ENCODE measurements at regions not wholly inside any gene's neighbourhood (a gene's known extent, or its start where the extent isn't known, plus 50 kb on each side); places are given as distances from the start of the nearest gene placed in this dataset.

DNA sequence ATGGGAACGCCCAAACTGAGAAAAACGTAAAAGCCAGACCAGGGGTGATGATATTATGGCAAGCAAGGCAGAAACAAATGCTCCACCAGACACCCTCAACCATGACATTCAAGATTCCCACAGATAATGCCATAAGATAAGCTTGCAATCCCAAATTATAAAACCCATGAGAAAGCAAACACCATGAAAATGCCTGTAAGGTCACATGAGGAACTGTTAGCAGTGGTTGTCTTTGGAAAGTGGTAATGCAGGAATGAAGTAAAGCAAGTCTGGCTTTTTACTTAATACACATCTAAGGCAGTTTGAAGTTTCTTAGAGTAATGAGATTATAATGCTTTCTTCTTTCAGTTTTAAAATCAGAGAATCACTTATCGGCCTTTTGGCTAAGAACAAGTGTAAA is 111.0 kb downstream of the MN1 start:
- intact Hi-C loops (cut with DNase I), result no loop called here
- 76% methylated on average over 3 of the region's 3 CpGs for WGBS
- no peak overlapping the region for H3K4me3 ChIP-seq
- H3K9me3 ChIP-seq, result no peaks in the 10 kb centered on the region
- no peaks in the 10 kb centered on the region for H3K36me3 ChIP-seq
- H3K27me3 ChIP-seq (replicated peaks; ENCODE audit: insufficient read depth), result no peaks in the 10 kb centered on the region
- DNase-seq (ENCODE audit: low spot score), result no peak
- TF ChIP-seq POLR2AphosphoS5 (IDR thresholded peaks at IDR 0.05) (peak; percentile 50), POLR2A (IDR thresholded peaks at IDR 0.05) (no peak)
- TF ChIP-seq, protein P1, sequence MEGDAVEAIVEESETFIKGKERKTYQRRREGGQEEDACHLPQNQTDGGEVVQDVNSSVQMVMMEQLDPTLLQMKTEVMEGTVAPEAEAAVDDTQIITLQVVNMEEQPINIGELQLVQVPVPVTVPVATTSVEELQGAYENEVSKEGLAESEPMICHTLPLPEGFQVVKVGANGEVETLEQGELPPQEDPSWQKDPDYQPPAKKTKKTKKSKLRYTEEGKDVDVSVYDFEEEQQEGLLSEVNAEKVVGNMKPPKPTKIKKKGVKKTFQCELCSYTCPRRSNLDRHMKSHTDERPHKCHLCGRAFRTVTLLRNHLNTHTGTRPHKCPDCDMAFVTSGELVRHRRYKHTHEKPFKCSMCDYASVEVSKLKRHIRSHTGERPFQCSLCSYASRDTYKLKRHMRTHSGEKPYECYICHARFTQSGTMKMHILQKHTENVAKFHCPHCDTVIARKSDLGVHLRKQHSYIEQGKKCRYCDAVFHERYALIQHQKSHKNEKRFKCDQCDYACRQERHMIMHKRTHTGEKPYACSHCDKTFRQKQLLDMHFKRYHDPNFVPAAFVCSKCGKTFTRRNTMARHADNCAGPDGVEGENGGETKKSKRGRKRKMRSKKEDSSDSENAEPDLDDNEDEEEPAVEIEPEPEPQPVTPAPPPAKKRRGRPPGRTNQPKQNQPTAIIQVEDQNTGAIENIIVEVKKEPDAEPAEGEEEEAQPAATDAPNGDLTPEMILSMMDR (IDR thresholded peaks at IDR 0.05), result no peak
- no peak overlapping the region for H3K27ac ChIP-seq
- peaks cover 8% of the 10 kb centered on the region for H3K4me1 ChIP-seq (replicated peaks)

DNA sequence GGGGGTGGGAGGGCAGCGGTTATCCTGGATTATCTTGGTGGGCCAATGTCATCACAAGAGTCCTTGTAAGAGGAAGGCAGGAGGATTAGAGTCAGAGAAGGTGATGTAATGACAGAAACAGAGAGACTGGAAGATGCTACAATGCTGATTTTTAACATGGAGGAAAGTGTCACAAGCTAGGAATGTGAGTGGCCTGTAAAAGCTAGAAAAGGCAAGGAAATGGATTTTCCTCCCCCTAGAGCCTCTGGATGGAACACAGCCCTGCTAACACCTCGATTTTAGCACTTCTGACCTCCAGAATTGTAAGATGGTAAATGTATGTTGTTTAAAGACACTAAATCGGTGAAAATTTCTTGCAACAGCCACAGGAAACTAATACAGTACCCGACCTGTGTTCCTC is 109.3 kb downstream of the MN1 start:
- Histone ChIP-seq H3K27ac (no peak overlapping the region), H3K27me3 (replicated peaks; ENCODE audit: insufficient read depth) (no peaks in the 10 kb centered on the region), H3K36me3 (no peaks in the 10 kb centered on the region), H3K4me1 (replicated peaks) (peaks cover under 1% of the 10 kb centered on the region), H3K9me3 (no peaks in the 10 kb centered on the region), H3K4me3 (no peak overlapping the region)
- intact Hi-C loops (cut with DNase I), result no loop called here
- WGBS, result 90% methylated on average over 4 of the region's 4 CpGs
- TF ChIP-seq POLR2A (IDR thresholded peaks at IDR 0.05) (no peak), POLR2AphosphoS5 (IDR thresholded peaks at IDR 0.05) (no peak)
- TF ChIP-seq, protein P1 (IDR thresholded peaks at IDR 0.05), result no peak
- no peak for DNase-seq (ENCODE audit: low spot score)

DNA sequence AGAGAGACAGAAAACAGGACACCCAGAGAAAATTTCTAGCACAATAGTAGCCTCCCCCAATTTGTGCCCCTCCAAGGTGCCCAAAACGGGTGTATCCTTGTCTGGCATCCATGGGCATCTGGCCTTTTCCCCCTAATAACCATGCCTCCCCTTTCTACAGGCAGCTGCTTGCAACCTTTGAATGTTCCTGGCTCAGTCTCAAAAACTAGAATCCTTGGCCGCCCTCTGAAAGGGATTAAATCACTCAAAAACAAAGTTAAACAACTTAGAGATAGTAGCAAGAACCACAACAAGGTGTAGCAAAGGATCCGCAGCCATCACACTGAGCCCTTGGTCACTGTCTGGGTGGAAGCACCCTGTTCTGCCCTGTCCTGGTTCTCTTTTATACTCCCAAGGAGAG is 105.6 kb downstream of the MN1 start:
- H3K9me3 ChIP-seq, result no peaks in the 10 kb centered on the region
- intact Hi-C loops (cut with DNase I), result no loop called here
- H3K4me1 ChIP-seq (replicated peaks), result no peaks in the 10 kb centered on the region
- TF ChIP-seq POLR2AphosphoS5 (IDR thresholded peaks at IDR 0.05) (no peak), POLR2A (IDR thresholded peaks at IDR 0.05) (no peak)
- TF ChIP-seq, protein P1 (IDR thresholded peaks at IDR 0.05), result no peak
- no peak overlapping the region for H3K27ac ChIP-seq
- no peak overlapping the region for H3K4me3 ChIP-seq
- H3K36me3 ChIP-seq, result no peaks in the 10 kb centered on the region
- H3K27me3 ChIP-seq (replicated peaks; ENCODE audit: insufficient read depth), result no peaks in the 10 kb centered on the region
- DNase-seq (ENCODE audit: low spot score), result no peak
- WGBS, result 18% methylated on average over 3 of the region's 3 CpGs

DNA sequence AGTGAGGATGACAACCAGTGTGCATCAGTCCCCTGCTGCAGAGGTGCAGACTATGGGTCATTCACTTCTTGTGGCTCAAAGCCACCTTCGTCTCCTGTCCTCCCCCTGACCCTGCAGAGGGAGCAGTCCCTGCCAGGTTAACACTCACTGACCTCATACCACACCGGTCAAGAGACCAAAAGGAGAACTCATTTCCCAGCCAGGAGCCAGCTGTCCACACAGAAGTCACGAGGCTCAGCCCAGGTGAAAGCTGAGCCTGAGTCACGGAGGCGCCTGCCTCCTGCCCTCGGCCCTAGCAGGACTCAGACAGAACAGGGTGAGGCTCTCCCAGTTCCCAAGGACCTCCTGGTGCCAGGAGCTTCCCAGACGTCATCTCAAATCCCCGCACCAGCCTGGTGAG is 103.7 kb downstream of the MN1 start:
- Histone ChIP-seq H3K4me3 (no peak overlapping the region), H3K36me3 (no peaks in the 10 kb centered on the region), H3K27ac (no peak overlapping the region), H3K4me1 (replicated peaks) (no peaks in the 10 kb centered on the region), H3K9me3 (no peaks in the 10 kb centered on the region), H3K27me3 (replicated peaks; ENCODE audit: insufficient read depth) (no peaks in the 10 kb centered on the region)
- TF ChIP-seq POLR2AphosphoS5 (IDR thresholded peaks at IDR 0.05), result no peak
- TF ChIP-seq, protein P1 (IDR thresholded peaks at IDR 0.05), result no peak
- TF ChIP-seq POLR2A (IDR thresholded peaks at IDR 0.05), result no peak
- intact Hi-C loops (cut with DNase I), result no loop called here
- WGBS, result 97% methylated on average over 6 of the region's 8 CpGs
- no peak for DNase-seq (ENCODE audit: low spot score)

Small RNAs in the stretch of these regions (small RNA-seq; reads per million reads assigned to genes)
- gene RNU6-1066P, result 0 reads per million in 2 donors

Data from prostate gland (tissue), 2 donors.